Hepatic stellate cell (primary cell): ENCODE measurements at regions not wholly inside any gene's neighbourhood (a gene's known extent, or its start where the extent isn't known, plus 50 kb on each side); places are given as distances from the start of the nearest gene placed in this dataset.

Experiments used
- DNase-seq: peaks from one replicate; pipeline ENCODE4 v3.0.0; 2011; ENCODE audit warnings: low spot score

GRCh38 chr22:23410411-23410810 is 169.7 kb downstream of the IGLL1 start:
- DNase-seq: no peak

DNA sequence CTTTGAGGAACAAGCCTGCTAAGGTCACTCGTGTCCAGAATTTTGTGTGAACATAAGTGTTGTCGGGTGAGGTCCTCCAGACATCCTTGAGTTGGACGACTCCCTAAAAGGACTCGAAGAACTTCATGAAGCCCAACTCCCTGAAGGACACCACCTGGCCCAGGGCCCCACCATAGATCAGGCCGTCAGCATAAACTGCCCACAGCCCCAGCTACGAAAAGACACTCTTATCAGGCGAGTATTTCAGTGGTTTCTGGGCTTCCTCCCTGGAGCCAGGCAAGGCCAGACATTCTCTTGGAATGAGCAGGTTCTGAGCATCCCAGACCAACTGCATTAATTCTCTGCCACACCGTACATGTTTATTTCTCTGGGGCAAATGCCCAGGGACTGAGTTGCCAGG is 170.1 kb downstream of the IGLL1 start:
- no peak for DNase-seq

- DNase-seq: no peak
Observed at GRCh38 chr22:23408321-23408720, 171.8 kb downstream of the IGLL1 start.

DNA sequence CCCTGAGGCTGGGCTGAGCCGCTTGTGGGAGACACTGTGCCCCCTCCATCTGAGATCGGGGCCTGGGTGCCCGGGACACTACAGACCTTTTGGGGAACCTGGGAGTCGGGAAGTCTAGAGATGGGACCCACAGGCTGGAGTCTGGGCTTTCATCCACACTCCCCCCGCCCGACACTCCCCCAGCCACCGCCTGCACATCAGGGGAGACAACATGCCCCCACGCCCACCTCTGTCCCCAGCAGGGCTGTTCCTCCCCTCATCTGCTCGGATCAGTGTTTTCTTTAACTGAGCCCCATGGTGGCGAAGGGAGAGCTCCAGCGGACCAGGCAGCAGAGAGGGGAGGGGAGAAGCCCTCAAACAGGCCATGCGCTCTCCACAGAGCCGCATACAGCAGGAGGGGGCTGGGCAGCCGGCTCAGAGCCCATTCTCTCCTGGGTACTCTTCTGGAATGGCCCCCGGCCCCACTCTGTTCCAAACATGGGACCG is 174.7 kb downstream of the IGLL1 start:
- DNase-seq: no peak

DNA sequence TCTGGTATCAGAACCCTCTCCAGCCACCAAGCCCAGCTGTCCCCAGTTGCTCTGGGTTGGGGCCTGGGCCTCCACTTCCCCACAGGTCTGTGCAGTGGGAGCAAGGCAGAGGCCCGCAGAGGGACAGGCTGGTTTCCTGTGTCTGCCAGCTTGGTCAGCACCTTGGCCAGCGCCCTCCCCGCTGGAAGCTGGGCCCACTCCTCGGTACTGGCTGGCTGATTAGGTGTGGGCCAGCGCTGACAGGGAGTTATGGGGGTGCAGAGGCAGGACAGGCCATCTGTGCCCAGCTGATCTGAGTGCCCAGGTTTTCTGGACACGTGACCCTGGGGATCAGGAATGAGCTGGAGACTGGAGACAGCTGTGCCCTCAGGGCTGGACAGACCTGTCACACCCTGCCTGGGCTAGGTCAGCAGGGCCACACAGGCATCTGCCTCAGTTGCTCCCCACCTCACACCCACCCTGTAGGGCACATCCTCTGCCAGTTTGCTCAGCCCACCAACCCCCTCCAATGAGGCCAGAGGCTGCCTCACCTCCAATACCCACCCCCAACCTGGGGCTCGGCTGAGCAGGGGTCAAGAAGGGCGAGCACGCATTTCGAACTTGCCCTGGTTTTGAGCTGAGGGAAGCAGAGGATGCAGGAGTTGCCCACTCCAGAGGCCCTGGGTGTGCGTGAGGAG is 175.3 kb downstream of the IGLL1 start:
- no peak for DNase-seq

DNA sequence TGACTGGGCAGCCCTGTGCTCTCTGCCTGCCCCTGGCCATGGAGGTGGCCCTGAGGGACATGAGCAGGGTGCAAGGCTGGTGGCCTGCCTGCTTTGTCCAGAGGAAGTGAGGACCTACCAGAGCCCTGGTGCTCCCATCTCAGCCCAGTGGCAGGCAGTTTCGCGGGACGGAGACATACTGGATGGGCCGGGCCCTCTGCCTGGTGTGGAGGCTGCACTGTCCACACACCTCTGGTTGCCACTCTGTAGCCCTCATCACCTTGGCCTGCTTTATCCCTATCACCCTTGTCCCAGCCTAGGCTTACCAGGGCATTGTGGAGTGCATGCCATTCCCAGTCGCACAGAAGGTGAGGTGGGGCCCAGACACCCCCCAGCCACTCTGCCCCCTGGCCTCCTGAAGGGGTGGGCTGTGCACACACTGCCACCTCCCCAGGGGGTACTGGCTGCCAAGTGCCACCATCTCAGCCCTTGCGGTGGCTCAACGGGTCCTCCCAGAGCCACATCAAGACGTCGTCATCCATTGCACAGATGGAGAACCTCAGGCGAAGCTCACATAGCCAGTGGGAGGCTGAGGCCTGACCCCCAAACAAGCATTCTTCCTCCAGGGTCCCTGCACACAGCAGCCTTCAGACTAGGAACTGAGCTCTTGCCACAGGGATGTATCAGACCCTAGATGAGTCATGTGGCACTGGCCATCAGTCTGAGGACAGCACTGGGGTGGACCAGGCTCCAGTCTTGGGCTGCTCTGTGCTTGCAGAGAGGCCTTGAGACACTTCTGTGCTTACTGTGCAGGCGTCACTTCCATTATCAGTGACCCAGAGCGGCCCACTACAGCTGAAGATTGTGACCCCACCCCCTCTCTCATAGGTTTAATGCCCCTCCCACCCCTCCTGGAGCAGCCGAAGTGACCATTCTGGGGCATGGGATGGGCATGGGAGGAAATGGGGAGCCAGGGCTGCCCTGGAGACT is 176.1 kb downstream of the IGLL1 start:
- DNase-seq: no peak

GRCh38 chr22:23403152-23403719 is 176.9 kb downstream of the IGLL1 start:
- no peak for DNase-seq

GRCh38 chr22:23402275-23403151 is 177.6 kb downstream of the IGLL1 start:
- no peak for DNase-seq

GRCh38 chr22:23401910-23402274 is 178.2 kb downstream of the IGLL1 start:
- no peak for DNase-seq

DNA sequence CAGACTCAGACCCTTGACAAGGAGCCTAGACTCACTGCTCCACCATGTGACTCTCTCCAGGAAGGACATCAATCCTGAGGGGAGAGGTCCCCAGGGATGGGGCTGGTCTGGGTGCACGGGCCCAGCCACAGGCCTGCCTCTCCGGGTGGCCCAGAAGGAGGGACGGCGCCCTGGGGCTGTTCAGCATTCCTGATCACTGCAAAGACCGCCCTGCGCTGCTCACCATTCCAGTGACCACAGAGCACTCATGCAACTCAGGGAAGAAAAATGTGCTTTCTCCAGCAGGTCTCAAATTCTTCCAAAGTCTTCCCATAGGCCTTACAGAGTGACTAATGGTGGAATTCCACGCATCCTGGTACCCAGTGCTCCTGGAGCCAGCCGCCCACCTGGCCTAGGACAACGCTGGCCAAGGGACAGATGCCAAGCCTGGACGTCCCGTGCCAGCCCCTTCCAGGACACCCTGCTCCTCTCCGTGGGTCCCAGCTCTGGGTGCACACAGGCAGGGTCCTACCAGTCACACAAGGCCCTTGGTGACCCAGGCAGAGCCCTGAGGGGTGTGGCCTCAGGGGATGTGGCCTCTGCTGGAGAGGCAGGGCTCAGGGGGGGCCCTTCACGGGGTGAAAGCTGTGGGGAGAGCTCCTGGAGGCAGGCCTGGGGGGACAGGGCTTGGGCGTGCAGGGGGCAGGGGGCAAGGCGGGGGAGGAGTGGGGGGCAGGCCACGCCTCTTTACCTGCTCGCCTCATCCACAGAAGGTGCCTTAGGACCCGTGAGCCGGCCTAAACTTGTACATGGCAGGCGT is 178.8 kb downstream of the IGLL1 start:
- DNase-seq: peak; percentile 71

DNA sequence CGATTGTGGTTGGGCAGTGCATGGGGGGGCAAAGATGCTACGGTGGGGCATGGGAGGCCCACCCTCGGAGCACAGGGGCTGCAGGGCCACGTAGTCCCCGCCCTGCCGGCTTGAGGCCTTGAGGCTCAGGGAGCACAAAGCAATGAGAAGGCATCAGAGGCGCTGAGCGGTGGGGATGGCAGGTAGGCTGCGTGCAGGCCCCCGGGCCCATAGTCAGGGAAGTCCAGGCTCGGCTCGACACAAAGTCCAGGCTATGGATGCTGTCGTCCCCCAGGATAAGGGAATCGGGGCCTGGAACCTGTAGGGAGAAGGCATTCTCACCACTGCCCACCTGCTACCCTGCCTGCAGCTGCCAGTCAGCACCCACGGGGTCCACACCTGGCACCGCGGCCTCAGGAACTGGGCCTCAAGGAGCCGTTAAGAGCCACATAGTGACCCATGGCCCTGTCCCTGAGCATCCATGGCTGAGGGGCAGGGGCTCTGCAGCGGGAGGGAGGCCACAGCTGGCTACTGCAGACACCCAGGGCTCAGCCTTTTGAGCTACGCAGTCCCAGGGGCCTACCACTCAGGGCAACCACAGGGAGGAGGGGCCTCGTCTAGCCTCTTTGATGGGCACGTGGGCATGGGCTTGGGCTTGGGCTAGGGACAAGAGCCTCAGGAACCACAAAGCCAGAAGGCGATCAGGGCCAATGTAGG is 179.7 kb downstream of the IGLL1 start:
- DNase-seq: no peak

GRCh38 chr22:23399367-23400285 is 180.5 kb downstream of the IGLL1 start:
- DNase-seq: no peak

DNA sequence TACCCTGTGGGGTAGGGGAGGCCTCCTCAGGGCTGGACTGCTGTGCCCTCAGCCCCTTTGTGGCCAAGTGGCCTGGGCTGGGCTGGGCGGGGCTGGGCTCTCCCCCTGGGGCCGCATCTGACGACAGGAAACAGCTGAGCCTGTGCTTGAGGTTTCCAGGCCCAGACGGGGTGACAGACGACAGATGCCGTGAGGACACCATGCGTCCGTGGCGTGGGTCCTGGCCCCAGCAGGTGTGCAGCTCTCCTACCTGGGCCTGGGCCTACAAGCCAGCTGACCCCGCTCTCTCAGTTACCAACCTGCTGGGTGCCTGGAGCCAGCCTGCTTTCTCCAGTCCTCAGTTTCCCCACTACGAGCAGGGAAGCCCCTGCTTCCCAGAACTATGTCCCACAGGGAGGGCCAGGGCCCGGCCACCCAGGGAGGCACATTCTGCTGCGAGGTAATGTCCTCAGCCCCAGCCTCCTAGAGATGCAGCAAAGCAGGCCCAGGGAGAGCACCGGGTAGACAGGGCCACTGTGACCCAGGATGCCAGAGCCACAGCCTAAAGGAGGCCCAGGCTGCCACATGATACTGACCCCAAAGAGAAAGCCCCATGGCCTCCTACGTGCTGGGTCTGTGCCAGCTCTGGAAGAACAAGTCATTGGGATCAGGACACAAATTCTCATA is 181.3 kb downstream of the IGLL1 start:
- no peak for DNase-seq

DNA sequence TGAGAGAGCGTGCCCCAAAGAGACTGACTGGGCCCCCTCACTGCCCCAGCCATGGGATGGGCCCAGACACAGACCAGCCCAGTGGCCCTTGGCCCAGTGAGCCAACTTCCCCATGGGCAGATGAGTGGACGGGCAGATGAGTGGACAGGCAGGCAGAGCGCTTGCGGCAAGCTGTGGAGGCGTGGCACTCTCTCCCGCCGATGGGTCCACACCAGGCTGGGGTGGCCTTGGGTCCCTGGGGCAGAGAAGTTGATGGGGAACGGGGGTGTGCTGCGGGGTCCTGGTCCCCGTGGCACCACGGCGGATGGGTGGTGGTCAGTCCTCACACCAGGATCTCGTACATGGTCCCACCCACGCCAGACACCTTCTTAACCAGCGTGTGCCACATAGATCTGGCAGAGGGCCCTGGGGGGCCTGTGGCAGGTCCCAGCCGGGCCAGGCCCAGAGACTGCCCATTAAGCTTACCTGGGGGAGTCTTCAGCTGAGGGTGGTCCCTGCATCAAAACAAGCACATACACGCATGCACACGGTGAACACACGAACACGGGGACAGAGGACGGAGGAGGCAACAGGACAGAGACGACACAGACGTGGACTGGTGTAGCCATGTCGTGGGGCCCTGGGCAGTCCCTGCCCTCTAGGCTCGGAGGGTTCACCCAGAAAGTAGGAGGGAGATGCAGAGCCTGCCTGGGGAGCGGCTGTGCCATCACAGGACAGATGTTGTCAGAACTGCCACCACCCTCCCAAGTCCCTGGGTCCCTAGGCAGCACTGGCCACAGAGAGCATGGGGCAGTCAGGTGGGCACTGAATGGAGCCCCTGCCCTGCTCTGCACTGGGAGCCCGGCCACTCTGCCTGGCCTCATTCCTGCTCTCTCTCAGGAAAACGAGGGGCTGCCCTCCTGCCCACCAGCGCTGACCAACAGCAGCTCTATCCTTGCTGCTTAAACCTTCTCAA is 182.2 kb downstream of the IGLL1 start:
- DNase-seq: no peak

- no peak for DNase-seq
Observed at GRCh38 chr22:23397008-23397612, 183.0 kb downstream of the IGLL1 start.

GRCh38 chr22:23396362-23397007 is 183.6 kb downstream of the IGLL1 start:
- no peak for DNase-seq
